ENCODE measurements at regions not wholly inside any gene's neighbourhood (a gene's known extent, or its start where the extent isn't known, plus 50 kb on each side); places are given as distances from the start of the nearest gene placed in this dataset.

GRCh38 chr12:88255847-88256246 is 113.7 kb downstream of the TMTC3 start:
- no peak for TF ChIP-seq CTCF (IDR thresholded peaks at IDR 0.05; ENCODE audit: borderline replicate concordance, extremely low read depth, low read length, poor library complexity, severe bottlenecking)
- TF ChIP-seq EZH2 (IDR thresholded peaks at IDR 0.05; ENCODE audit: borderline replicate concordance, low read depth, low read length, severe bottlenecking) = no peak

Measured in DND-41 (cell line).